AG04449 (cell line): ENCODE measurements at regions not wholly inside any gene's neighbourhood (a gene's known extent, or its start where the extent isn't known, plus 50 kb on each side); places are given as distances from the start of the nearest gene placed in this dataset.

Experiments used
- CTCF ChIA-PET: fragments of 350-600 bp; formaldehyde crosslinking; extraction: SDS; loops from one replicate; lab custom pipeline; 2021; ENCODE audit warnings: antibody characterized with exemption; lab: Yijun Ruan, JAX
- POLR2A ChIA-PET: fragments of 400-600, 350-600 bp; formaldehyde crosslinking; extraction: SDS; loops from one replicate; lab custom pipeline; 2020; ENCODE audit warnings: antibody characterized with exemption, inconsistent platforms; lab: Yijun Ruan, JAX
- DNase-seq: peaks from one replicate; pipeline ENCODE4 v3.0.0-alpha.2; 2010; ENCODE audit warnings: low read depth, low spot score
- H3K4me3 ChIP-seq: 2 replicates; pipeline ENCODE4 v1.5.1; 2011; ENCODE audit warnings: low read depth, mild to moderate bottlenecking, control low read depth, low read length
- CTCF ChIP-seq: IDR thresholded peaks from one replicate; pipeline ENCODE4 v1.5.1; 2011; ENCODE audit warnings: mild to moderate bottlenecking, moderate library complexity, low read length, control low read depth, inconsistent platforms; ENCODE audit not compliant: insufficient read depth; ENCODE audit errors: missing control alignments

DNA sequence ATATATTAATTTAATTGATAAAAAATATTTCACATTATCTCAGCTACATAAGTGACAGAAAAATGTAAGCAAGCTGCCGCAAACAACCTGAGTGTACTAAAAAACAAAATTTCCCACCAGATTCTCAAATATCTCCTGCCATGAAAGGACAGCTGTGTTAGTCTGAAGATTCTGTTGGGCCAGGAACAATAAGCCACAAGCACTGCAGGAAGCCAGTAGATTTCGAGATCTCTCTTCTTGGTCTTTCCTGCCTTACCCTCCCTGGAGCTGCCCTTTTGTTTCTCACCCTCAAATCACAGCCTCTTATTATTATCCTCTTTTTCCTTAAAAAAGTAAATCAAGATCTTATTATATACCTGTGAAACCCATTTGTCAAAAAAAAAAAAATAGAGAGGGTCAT lies 165.6 kb downstream of the EFNB2 start:
- ChIA-PET POLR2A (no interaction called here), CTCF (interaction anchor here (0.8 to 2.6 kb wide), 2 partner anchors 167 to 208 kb away, joined by 3 to 7 read pairs; partner anchors contain the start of gene EFNB2)
- TF ChIP-seq CTCF: no peak
- DNase-seq: no peak
- no peak overlapping the region for H3K4me3 ChIP-seq

DNA sequence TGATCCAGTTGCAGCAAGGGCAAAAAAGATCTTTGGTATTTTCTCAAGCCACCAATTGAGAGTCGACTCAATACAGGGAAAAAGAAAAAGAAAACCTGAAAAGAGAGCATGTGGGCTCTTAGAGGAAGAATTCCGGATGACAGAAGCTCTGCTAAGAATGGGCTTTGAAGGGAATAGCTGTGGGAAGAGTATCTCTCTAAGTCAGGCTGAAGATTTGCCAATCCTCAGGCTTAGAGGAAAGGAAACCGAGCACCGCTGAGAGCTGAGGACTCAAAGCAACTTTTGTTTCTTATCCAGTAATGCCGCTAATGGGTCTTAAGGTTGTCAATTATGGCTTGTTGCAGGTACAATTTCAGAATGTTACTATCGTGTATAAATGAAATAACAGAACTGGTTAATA lies 166.4 kb downstream of the EFNB2 start:
- H3K4me3 ChIP-seq: no peak overlapping the region
- ChIA-PET POLR2A (no interaction called here), CTCF (interaction anchor here (0.8 to 2.6 kb wide), 3 partner anchors 10 to 207 kb away, joined by 3 to 7 read pairs (median 5); partner anchors contain the start of gene EFNB2)
- no peak for DNase-seq
- no peak for TF ChIP-seq CTCF

GRCh38 chr13:106367361-106367971 lies 168.0 kb downstream of the EFNB2 start:
- CTCF ChIA-PET: interaction anchor here (1.2 to 1.6 kb wide), 2 partner anchors 9 to 168 kb away, joined by 3 to 5 read pairs; partner anchors contain the start of gene EFNB2
- H3K4me3 ChIP-seq: no peak overlapping the region
- POLR2A ChIA-PET: no interaction called here
- DNase-seq: no peak
- no peak for TF ChIP-seq CTCF

DNA sequence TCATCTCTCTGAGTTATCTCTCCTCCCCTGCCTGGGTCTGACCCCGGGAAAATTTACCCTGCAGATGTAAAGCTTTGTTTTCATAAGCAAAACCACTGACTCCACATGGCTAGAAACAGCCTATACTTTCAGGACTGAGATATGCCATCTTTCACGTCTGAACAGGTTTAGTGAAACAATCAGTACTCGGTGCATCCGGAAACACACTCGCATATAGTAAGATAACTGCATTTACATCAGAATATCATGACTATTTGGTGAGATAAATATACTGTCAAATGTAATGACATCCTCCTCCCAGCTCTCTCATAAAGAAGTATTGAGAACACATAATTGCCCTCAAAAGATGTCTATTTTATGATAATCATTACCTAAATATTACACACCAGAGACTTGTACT lies 172.8 kb downstream of the EFNB2 start:
- POLR2A ChIA-PET: no interaction called here
- CTCF ChIA-PET: interaction anchor here (1.3 kb wide), 1 partner anchor 119 kb away, joined by 3 read pairs; no protein-coding TSS in a partner anchor
- no peak overlapping the region for H3K4me3 ChIP-seq
- no peak for TF ChIP-seq CTCF
- DNase-seq: no peak

GRCh38 chr13:106361621-106362020 lies 173.8 kb downstream of the EFNB2 start:
- no peak for DNase-seq
- CTCF ChIA-PET: no interaction called here
- TF ChIP-seq CTCF: no peak
- POLR2A ChIA-PET: no interaction called here
- no peak overlapping the region for H3K4me3 ChIP-seq

DNA sequence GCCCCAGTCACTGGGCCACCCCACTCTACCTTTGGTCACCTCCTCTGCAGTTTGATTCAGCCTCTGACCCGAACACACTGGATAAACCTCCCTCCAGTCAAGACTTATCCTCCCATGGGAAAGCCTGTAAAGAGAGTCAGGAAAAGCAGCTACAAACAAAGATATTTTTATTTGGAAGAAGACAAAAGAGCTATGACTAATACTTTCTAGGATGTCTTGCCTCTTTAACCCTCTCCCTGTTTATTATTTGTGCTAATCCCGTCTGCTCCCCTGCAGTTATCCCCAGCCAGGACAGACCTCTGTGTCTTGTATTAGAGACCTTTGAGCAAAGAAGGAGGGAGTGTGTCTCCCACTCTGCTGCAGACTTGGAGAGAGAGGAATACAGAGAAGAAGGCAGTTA lies 178.3 kb downstream of the EFNB2 start:
- no peak for DNase-seq
- H3K4me3 ChIP-seq: no peak overlapping the region
- CTCF ChIA-PET: interaction anchor here (1.0 kb wide), 1 partner anchor 22 kb away, joined by 3 read pairs; no protein-coding TSS in a partner anchor
- POLR2A ChIA-PET: no interaction called here
- no peak for TF ChIP-seq CTCF
